AG08396 (cell line): ENCODE measurements at regions not wholly inside any gene's neighbourhood (a gene's known extent, or its start where the extent isn't known, plus 50 kb on each side); places are given as distances from the start of the nearest gene placed in this dataset.
A peak's percentile ranks its signal among the peaks of the same experiment; 100 is the strongest.

Source experiments
- DNase-seq: peaks from one replicate; pipeline ENCODE4 v3.0.0; 2012; ENCODE audit warnings: low spot score, mixed read lengths

GRCh38 chr16:9251026-9251425, 159.6 kb downstream of the HAPSTR1 start:
- no peak for DNase-seq

GRCh38 chr16:9254863-9255262, 163.4 kb downstream of the HAPSTR1 start:
- no peak for DNase-seq

- peak; percentile 16 for DNase-seq
These were observed 164.8 kb downstream of the HAPSTR1 start for GRCh38 chr16:9256196-9256595.

GRCh38 chr16:9257843-9258242, 166.4 kb downstream of the HAPSTR1 start:
- DNase-seq, result no peak

DNA sequence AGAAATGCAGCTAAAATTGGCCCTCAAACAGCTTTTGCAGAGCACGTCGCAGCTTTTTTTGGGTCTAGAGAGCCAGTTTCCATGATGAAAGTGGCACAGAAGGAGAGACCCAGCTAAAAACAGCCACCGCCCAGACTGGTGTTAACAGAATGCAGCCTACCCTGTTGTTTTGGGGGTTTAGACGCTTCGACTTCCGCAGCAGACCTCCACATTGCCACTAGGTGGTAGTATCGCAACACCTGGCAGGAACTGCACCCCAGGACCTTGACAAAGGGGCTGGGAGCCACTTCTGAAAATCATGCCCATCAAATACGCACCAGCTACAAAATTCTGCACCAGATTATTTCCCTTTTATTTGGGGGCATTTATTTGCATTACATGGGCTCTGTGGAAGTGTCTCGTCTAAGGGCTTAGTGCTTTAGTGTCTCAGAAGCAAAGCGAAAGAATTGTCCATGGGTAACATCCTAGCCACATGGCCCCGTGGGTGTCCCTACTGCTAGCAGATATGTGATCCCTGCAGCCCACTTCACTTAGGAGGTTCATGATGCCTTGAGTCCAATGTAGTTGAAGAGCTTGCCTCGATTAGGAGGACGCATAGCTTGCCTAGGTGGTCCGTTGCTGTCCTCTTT, 167.1 kb downstream of the HAPSTR1 start:
- DNase-seq, result peak; percentile 29

GRCh38 chr16:9259914-9260608, 168.6 kb downstream of the HAPSTR1 start:
- DNase-seq, result no peak

- DNase-seq, result no peak
These were observed 169.2 kb downstream of the HAPSTR1 start for GRCh38 chr16:9260666-9261065.

DNA sequence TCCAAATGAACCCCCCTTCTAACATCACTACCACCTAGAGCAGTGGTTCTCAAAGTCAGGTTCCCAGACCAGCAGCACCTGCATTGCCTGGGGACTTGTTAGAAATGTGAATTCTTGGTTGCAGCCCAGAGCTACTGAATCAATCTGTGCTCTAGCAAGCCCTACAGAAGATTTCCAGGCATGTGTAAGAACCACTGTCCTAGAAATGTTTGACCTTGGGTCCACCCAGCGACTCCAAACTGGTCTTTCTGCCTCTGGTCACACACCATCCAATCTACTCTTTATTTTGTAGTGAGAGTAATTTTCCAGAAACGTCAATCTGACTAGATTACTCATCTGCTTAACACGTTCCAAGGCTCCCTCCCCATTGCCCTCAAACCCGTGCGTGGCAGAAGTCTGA, 169.9 kb downstream of the HAPSTR1 start:
- no peak for DNase-seq

GRCh38 chr16:9262941-9263715, 171.7 kb downstream of the HAPSTR1 start:
- no peak for DNase-seq

GRCh38 chr16:9264067-9264466, 172.6 kb downstream of the HAPSTR1 start:
- no peak for DNase-seq

DNA sequence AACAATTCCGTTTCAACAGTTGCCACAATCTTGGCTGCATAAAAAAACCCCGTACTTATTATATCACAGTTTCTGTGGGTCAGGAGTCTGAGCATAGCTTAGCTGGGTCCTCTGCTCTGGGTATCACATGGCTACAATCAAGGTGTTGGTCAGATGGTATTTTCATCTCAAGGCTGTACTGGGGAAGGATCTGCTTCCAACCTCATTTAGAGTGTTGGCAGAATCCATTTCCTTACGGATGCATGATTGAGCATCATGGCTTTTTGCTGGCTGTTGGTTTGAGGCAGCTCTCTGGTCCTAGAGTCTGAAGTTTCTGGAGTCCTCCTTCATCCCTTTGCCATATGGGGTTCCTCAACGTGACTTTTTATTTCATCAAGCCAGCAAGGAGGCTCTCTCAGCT, 177.0 kb downstream of the HAPSTR1 start:
- no peak for DNase-seq

DNA sequence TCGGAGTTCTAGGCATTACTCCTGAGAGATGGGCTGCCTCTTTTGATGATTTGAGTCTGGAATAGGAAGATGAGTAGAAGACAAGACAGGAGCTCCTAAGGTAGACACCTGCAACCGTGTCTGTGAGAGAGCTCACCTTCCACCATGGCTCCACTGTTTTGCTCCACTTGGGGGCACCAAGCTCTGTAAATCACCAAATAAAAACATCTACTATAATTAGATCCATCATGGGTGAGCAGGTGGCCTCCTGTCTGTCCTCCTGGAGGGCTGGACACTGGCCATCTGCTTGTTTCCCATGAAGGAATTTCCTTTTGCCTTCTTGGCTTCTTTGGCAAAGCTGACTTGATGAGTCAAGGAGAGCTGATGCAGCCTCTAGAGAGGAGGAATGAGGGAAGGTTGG, 179.0 kb downstream of the HAPSTR1 start:
- DNase-seq, result no peak

- DNase-seq, result no peak
These were observed 179.5 kb downstream of the HAPSTR1 start for GRCh38 chr16:9270941-9271340.

- no peak for DNase-seq
These were observed 180.4 kb downstream of the HAPSTR1 start for GRCh38 chr16:9271841-9272240.

DNA sequence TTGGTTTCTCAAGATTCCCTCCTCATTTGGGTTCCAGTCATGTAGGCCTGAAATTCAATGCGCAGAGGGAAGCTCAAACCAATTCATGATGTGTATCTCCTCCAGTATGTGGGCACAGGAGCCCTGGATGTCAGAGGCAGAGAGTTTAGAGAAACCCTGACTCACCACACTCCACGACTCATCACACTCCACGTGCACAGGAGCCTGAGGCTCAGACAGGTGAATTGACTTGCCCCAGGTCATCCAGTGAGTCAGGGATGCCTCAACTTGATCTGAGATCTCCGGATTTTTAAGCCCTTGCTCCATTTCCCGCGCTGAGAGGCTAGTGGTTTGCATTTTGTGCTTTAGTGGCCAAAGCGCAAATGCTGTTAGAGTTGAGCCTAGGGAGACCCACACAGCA, 183.9 kb downstream of the HAPSTR1 start:
- DNase-seq, result no peak

DNA sequence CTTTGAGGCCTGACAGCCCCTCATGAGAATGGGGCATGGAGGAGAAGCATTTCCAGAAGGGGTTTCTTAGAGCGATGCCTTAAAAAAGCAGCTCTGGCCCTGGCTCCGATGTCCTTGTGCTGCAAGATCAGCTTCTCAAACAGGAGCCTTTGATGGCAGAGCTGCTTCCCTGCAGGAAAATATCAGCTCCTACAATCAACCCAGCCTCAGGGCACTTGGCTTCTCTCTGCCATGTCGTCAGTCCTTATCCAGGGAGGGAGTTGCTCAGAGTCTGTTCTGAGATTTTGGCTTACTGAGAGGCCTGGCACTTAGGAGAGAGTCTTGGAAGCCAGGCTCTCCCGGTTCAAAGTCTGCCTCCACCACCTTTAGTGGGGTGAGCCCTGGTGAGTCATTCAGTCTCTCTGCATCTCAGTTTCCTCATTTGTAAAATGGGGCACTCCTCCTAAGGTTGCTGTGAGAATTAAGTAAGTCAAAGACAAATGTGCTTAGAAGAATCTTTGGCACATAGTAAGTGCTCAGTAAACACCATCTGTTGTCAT, 184.4 kb downstream of the HAPSTR1 start:
- no peak for DNase-seq

DNA sequence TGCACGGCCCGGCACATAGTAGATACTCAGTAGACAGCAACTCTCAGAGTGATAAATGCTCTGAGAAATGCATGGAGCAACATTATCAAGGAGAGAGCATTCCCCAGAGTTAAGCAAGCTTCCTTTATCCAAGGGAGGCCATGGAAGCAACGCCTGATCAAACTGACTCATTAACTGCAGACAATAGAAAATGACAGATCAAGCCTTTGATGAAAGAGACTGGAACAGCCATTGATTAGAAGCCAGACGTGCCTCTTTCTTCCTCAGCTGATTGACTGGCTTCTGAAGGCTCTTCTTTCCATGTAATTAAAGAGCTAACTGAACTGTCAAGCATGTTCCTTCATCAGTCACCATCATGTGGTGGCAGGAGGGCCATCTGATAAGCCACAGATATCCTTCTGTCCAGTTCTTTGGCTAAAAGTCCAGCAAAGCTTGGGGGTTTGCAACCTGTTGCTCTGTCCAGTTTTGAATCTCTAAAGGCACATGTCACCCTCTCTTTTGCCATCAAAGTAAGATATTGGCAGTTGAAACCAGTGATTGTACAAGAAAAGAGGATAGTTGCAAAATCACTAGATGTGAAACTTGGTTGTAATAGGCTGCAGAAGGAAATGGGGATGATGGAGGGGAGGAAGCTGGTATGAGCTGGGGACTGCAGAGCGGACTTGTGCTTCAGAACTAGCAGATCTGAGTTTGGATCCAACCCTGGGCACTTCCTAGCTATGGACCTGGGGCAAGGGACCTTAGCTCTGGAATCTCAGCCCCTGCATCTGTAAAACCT, 188.0 kb downstream of the HAPSTR1 start:
- DNase-seq, result no peak

GRCh38 chr16:9280069-9280466, 188.6 kb downstream of the HAPSTR1 start:
- no peak for DNase-seq

GRCh38 chr16:9286930-9287329, 195.5 kb downstream of the HAPSTR1 start:
- DNase-seq, result no peak

- DNase-seq, result no peak
These were observed 204.8 kb downstream of the HAPSTR1 start for GRCh38 chr16:9296271-9296590.

GRCh38 chr16:9297437-9298113, 206.1 kb downstream of the HAPSTR1 start:
- DNase-seq, result peak; percentile 7

DNA sequence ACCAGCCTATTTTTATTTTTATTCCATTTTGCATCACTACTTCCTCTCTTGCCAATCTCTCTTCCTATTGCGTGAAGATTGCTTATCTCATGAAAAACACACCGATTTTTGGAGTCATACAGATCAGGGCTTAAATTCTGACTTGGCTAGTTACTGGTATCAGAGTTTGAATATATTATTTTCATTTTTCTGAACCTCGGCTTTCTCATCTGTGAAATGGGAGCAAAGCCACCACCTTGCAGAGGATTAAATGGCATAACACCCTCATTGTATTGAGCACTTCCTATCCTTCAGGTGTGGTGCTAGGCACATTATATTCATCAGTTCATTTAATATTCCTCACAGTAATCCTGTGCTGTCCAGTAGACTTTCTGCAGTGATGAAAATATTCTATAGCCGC, 208.8 kb downstream of the HAPSTR1 start:
- no peak for DNase-seq
